GM12892 (cell line): ENCODE measurements at regions not wholly inside any gene's neighbourhood (a gene's known extent, or its start where the extent isn't known, plus 50 kb on each side); places are given as distances from the start of the nearest gene placed in this dataset.

Source experiments
- POLR2A ChIP-seq: IDR thresholded peaks from 2 replicates; pipeline ENCODE4 v1.6.1; 2011; ENCODE audit warnings: low read depth, low read length, control low read depth
- POLR2AphosphoS5 ChIP-seq: IDR thresholded peaks from 2 replicates; pipeline ENCODE4 v1.6.1; 2011; ENCODE audit warnings: low read depth, low read length, control low read depth
- TAF1 ChIP-seq: IDR thresholded peaks from 2 replicates; pipeline ENCODE4 v1.6.1; 2011; ENCODE audit warnings: low read depth, mild to moderate bottlenecking, control low read depth, low read length, borderline replicate concordance

DNA sequence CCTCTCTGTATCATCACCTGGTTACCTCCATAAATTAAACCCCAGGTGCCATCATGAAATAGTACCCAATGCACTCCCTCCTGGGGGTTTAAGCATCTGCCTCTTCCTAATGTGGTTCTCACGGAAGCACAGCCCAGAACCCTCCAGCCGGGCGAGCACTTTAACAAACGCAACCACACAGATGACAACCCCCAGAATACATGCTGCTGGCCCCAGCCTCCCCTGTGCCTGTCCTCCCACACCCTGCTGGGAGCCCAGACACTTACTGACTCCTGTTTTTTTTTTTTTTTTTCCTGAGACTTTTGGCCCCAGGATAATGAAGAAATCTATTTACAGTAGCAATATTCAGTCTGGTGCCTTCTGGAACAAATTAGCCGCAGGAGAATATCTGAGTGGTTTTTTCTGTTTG lies 50.0 kb upstream of the COL5A1 start:
- TF ChIP-seq TAF1, result no peak
- no peak for TF ChIP-seq POLR2AphosphoS5
- TF ChIP-seq POLR2A, result no peak
